BLaER1 treated with 17β-estradiol and CSF1 and Interleukin-3, amounts not matched to agents 10 nM and 100 nM (cell line): ENCODE measurements at regions not wholly inside any gene's neighbourhood (a gene's known extent, or its start where the extent isn't known, plus 50 kb on each side); places are given as distances from the start of the nearest gene placed in this dataset.

ENCODE experiments used
- H3K27ac ChIP-seq, 11 experiments: shearing (Covaris generic); formaldehyde crosslinking; 2 replicates each; pipeline ENCODE4 v1.8.1; 2022
- H3K27me3 ChIP-seq, 11 experiments: shearing (Covaris generic); formaldehyde crosslinking; 2 replicates each; pipeline ENCODE4 v1.8.1; 2022
- H3K36me3 ChIP-seq, 11 experiments: shearing (Covaris generic); formaldehyde crosslinking; 2 replicates each; pipeline ENCODE4 v1.8.1; 2022
- H3K4me1 ChIP-seq, 10 experiments: shearing (Covaris generic); formaldehyde crosslinking; 2 replicates each; pipeline ENCODE4 v1.8.1; 2022
- H3K4me2 ChIP-seq, 11 experiments: shearing (Covaris generic); formaldehyde crosslinking; 2 replicates each; pipeline ENCODE4 v1.8.1; 2022
- H3K4me3 ChIP-seq, 10 experiments: shearing (Covaris generic); formaldehyde crosslinking; 2 replicates each; pipeline ENCODE4 v1.8.1; 2022
- H3K9ac ChIP-seq, 11 experiments: shearing (Covaris generic); formaldehyde crosslinking; 2 replicates each; pipeline ENCODE4 v1.8.1; 2022
- H3K9me3 ChIP-seq, 11 experiments: shearing (Covaris generic); formaldehyde crosslinking; replicated peaks in 1 of 11; 2 replicates each; pipeline ENCODE4 v1.8.1; 2022
- H4K20me1 ChIP-seq, 11 experiments: shearing (Covaris generic); formaldehyde crosslinking; 2 replicates each; pipeline ENCODE4 v1.8.1; 2022
- Cebpa-rat ChIP-seq, 11 experiments: shearing (Covaris generic); IDR thresholded peaks; 2 replicates each; pipeline ENCODE4 v1.8.1; 2022

DNA sequence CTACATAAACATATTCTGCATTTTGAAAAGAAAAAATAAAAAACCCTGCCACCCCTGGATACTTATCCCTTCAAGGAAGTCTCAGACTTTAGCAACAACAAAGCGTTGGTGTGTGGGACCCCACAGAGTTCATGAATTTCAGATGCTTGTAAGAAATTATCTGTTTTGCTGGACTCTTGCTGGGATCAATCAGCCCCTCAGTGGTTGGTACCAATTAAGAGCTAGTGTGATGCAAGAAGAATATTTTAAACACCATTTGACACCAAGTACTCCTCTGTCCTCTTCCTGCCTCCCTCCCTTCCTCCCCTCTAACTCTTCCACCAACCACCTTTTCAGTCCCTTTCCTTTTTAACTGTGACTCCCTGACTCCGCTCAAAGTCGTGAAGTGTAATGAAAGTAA, 51.5 kb downstream of the SST start:
- Histone ChIP-seq H3K9me3 (no peaks in the 10 kb centered on the region), H3K27ac (no peak overlapping the region)

DNA sequence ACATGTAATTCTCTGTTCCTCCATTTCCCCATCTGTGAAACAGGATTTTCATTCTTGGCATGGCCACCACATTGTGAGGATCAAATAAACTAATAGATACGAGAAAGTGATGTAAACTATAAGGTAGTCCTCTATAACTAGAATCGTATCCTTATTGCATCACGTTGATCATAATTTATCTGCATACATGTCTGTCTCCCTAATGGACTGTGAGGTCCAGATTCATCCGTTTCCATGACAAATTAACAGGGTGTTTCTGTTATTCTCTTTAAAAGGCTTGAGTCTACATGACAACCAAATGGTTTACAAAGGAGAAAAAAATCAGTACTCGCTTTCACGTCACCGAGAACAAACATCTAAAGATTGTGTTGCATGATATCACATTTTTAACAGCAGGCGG, 53.0 kb downstream of the SST start:
- Histone ChIP-seq H3K27ac (no peak overlapping the region), H3K36me3 (no peaks in the 10 kb centered on the region), H4K20me1 (no peaks in the 10 kb centered on the region), H3K4me1 (no peaks in the 10 kb centered on the region), H3K9me3 (no peaks in the 10 kb centered on the region), H3K27me3 (no peaks in the 10 kb centered on the region), H3K4me3 (no peak overlapping the region), H3K4me2 (no peak overlapping the region), H3K9ac (no peak overlapping the region)
- TF ChIP-seq Cebpa-rat (IDR thresholded peaks at IDR 0.05), result no peak

More for the DNA sequence above, 51.5 kb downstream of the SST start:
- Histone ChIP-seq H3K27me3 (no peaks in the 10 kb centered on the region), H3K4me1 (no peaks in the 10 kb centered on the region), H3K4me2 (no peak overlapping the region), H4K20me1 (no peaks in the 10 kb centered on the region), H3K4me3 (no peak overlapping the region), H3K9ac (no peak overlapping the region), H3K36me3 (no peaks in the 10 kb centered on the region)
- TF ChIP-seq Cebpa-rat (IDR thresholded peaks at IDR 0.05), result no peak

DNA sequence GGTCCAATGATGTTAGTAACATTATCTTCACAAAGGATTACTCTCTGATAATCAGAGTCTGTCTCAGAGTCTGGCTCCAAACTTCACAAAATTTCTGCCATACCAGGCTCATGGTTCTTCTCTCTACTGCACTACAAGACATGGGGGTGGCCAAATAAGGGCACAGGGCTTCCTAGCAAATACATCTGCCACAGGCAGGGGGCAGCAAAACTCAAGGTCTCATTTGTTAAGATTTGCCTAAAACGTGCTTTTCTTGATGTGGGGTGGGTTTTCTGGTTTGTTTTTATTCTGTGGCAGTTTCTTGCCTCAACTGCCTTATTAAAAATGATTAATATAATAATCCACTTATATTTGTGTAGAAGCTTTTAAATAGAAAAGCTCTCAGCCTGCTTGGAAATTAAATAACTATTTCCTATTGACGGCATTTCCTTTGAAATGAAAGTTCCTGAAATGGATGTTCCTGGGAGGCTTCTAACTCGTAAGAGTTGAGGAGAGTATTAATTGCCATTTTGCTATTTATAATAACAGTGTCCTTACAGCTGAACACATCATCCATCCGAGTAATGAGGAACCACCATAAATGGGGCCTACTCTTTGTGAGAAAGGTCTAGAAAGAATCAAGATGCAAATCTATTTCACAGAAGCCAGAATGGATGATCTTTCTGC, 53.8 kb downstream of the SST start:
- H3K4me3 ChIP-seq, result no peak overlapping the region
- no peaks in the 10 kb centered on the region for H3K9me3 ChIP-seq
- no peak overlapping the region for H3K4me2 ChIP-seq
- no peaks in the 10 kb centered on the region for H3K4me1 ChIP-seq
- no peaks in the 10 kb centered on the region for H3K36me3 ChIP-seq
- TF ChIP-seq Cebpa-rat (IDR thresholded peaks at IDR 0.05), result no peak
- H4K20me1 ChIP-seq, result no peaks in the 10 kb centered on the region
- H3K9ac ChIP-seq, result no peak overlapping the region
- no peak overlapping the region for H3K27ac ChIP-seq
- H3K27me3 ChIP-seq, result no peaks in the 10 kb centered on the region

DNA sequence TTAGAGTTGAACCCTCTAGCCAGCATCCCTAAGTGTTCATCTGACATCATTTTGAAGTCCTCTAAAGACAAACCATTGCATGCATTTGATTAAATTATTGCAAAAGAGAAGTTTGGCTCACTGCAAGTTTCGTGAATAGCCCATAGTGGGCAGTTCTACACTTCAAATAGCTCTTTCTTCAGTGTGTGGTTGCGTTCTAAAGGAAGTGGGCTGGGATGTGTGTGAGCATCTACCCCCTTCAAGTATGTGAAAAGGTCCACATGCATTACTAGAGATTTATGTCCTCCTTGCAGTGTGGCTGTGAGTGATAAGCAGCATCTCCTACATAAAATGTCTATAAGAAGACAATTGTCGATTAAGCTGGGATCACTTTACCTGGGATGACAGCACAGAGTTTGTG, 54.6 kb downstream of the SST start:
- no peaks in the 10 kb centered on the region for H3K36me3 ChIP-seq
- H3K4me2 ChIP-seq, result no peak overlapping the region
- no peaks in the 10 kb centered on the region for H3K27me3 ChIP-seq
- TF ChIP-seq Cebpa-rat (IDR thresholded peaks at IDR 0.05), result no peak
- no peaks in the 10 kb centered on the region for H4K20me1 ChIP-seq
- no peak overlapping the region for H3K4me3 ChIP-seq
- H3K9ac ChIP-seq, result no peak overlapping the region
- H3K4me1 ChIP-seq, result no peaks in the 10 kb centered on the region
- H3K9me3 ChIP-seq, result no peaks in the 10 kb centered on the region
- H3K27ac ChIP-seq, result no peak overlapping the region

DNA sequence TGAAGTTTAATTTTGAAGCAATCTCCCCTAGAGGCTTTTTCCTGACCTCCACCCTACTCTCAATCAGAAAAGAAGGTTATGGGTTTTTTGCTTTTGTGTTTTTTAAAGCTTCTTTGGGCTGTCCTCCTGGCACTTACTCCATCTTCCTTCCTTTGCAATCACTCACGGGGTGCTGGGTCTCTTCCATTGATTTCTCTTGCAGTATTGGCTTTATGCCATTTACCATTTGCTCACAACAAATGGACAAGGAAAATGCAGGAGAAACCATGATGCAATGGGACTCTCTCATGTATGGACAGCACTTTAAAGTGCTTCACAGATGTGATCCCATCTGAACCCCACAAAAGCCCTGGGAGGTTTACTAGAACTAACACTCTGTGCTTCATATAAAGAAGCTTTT, 57.5 kb downstream of the SST start:
- no peaks in the 10 kb centered on the region for H4K20me1 ChIP-seq
- H3K27ac ChIP-seq, result no peak overlapping the region
- no peaks in the 10 kb centered on the region for H3K4me1 ChIP-seq
- 0 out of 22 replicates have a peak, but pooled peaks cover 0 to 8% (median 0%) of the 10 kb centered on the region in 11 experiments for H3K9me3 ChIP-seq
- H3K27me3 ChIP-seq, result no peaks in the 10 kb centered on the region
- no peak for TF ChIP-seq Cebpa-rat (IDR thresholded peaks at IDR 0.05)
- no peaks in the 10 kb centered on the region for H3K36me3 ChIP-seq
- H3K4me3 ChIP-seq, result no peak overlapping the region
- no peak overlapping the region for H3K4me2 ChIP-seq
- H3K9ac ChIP-seq, result no peak overlapping the region

DNA sequence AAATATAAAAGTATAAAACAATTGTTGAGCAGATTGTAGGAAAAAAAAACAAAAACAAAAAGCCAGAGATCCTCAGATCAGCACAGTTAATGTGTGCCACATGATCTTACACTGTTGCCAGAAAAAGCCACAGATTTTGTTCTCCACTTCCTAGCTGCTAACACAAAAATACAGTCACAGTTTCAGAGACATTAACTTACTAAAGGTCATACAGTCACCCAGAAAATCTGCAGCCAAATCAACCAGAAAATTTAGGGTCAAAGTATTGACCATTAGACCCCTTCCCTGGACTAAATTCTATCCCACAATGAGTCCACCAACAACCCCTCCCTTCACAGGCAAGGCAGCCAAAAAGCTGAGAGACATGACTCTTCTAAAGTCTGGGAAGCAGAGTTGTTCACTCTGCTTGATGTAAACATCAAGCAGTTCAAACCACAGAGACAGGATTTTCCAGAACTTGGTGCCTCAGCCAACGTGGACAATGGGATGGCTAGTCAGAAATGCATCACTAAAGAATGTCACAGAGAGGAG, 59.1 kb downstream of the SST start:
- Histone ChIP-seq H3K9ac (no peak overlapping the region), H3K4me1 (no peaks in the 10 kb centered on the region), H3K36me3 (no peaks in the 10 kb centered on the region)

DNA sequence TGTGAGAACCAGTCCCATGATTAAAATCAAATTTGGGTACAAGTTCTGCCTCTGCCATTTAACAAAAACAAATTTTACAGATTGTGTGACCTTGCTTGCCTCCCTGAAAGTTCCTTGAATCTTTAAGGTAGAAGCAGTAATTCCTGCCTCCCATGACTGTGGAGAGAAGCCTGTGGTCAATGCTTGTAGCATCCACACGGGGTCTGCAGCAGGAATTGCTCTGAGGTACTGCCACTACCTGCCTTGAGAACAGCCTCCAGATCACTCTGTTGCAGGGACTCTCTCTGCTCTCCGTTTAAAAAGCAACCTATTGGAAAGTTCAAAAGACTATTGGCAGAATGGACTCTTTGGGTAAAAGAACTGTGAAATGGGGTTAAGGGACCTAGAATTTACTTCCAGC, 75.9 kb downstream of the SST start:
- Histone ChIP-seq H4K20me1 (no peaks in the 10 kb centered on the region), H3K4me3 (no peak overlapping the region), H3K4me2 (no peak overlapping the region), H3K27me3 (no peaks in the 10 kb centered on the region), H3K36me3 (no peaks in the 10 kb centered on the region), H3K27ac (no peak overlapping the region), H3K9ac (no peak overlapping the region), H3K4me1 (0 out of 20 replicates have a peak, but pooled peaks cover 0 to 3% (median 0%) of the 10 kb centered on the region in 10 experiments), H3K9me3 (no peaks in the 10 kb centered on the region)
- TF ChIP-seq Cebpa-rat (IDR thresholded peaks at IDR 0.05), result no peak

More for the DNA sequence above, 59.1 kb downstream of the SST start:
- Histone ChIP-seq H3K27me3 (no peaks in the 10 kb centered on the region), H3K4me2 (no peak overlapping the region), H3K27ac (no peak overlapping the region), H3K9me3 (0 out of 22 replicates have a peak, but pooled peaks cover 0 to 8% (median 0%) of the 10 kb centered on the region in 11 experiments), H4K20me1 (no peaks in the 10 kb centered on the region), H3K4me3 (no peak overlapping the region)
- no peak for TF ChIP-seq Cebpa-rat (IDR thresholded peaks at IDR 0.05)

DNA sequence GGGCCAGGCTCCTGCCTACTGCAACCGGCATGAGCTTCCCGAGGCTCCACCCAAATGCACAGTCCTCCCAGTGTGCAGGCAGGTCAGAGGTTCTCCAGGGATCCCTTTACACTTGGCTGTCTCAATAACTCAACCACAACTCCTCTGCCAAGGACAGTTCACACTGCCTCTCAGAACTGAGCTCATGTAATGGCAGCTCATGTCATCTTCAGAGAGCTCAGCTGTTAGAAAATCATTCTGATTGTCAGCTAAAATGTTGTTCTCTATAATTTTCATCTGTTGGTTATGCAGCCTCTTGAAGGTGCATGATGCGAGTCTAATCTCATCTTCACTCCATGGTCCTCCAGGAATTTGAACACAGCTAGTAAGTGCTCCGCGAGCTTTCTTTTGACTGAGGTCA, 76.7 kb downstream of the SST start:
- no peak for TF ChIP-seq Cebpa-rat (IDR thresholded peaks at IDR 0.05)

DNA sequence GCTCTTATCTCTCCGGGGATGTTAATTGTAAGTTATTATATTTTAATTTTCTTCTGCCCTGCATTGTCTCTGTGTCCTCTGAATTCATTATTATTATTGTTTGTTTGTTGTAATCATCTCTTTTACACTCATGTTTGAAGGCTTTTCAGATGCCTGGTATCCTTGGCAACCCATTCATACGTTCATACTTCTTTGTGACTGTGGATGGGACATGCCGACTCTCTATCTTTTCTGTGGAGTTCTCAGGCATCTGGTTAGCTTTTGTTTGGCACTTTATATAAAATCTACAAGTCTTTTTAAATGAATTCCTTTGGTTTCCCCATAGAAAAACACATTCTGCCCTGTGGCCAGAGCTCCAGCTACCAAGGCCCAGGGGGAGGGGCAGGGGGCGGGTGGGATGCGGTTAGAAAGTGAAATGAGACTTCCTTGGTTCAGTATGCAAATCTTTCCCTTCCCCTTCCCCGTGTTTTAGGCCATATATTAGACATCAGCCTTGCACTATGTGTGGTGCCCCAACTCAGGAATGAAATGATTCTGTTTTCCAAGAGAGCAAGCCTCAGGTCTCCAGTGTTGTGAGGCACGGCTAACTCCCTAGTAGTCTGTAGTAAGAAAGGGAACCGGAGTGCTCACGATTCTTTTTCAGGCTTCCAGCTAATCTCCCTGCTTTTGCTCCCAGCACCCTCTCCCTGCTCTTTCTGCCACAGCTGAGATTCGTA, 79.2 kb downstream of the SST start:
- H4K20me1 ChIP-seq, result no peaks in the 10 kb centered on the region
- H3K4me1 ChIP-seq, result 0 out of 20 replicates have a peak, but pooled peaks cover 0 to 3% (median 0%) of the 10 kb centered on the region in 10 experiments
- no peak for TF ChIP-seq Cebpa-rat (IDR thresholded peaks at IDR 0.05)
- H3K9ac ChIP-seq, result no peak overlapping the region
- no peak overlapping the region for H3K27ac ChIP-seq
- H3K36me3 ChIP-seq, result no peaks in the 10 kb centered on the region
- H3K4me3 ChIP-seq, result no peak overlapping the region
- H3K4me2 ChIP-seq, result no peak overlapping the region
- H3K27me3 ChIP-seq, result no peaks in the 10 kb centered on the region
- H3K9me3 ChIP-seq, result no peaks in the 10 kb centered on the region

More for the DNA sequence above, 76.7 kb downstream of the SST start:
- Histone ChIP-seq H3K36me3 (no peaks in the 10 kb centered on the region), H4K20me1 (no peaks in the 10 kb centered on the region), H3K4me2 (no peak overlapping the region), H3K4me3 (no peak overlapping the region), H3K9ac (no peak overlapping the region), H3K27me3 (no peaks in the 10 kb centered on the region), H3K9me3 (no peaks in the 10 kb centered on the region), H3K27ac (no peak overlapping the region), H3K4me1 (0 out of 20 replicates have a peak, but pooled peaks cover 0 to 3% (median 0%) of the 10 kb centered on the region in 10 experiments)
